ENCODE measurements at regions not wholly inside any gene's neighbourhood (a gene's known extent, or its start where the extent isn't known, plus 50 kb on each side); places are given as distances from the start of the nearest gene placed in this dataset.

DNA sequence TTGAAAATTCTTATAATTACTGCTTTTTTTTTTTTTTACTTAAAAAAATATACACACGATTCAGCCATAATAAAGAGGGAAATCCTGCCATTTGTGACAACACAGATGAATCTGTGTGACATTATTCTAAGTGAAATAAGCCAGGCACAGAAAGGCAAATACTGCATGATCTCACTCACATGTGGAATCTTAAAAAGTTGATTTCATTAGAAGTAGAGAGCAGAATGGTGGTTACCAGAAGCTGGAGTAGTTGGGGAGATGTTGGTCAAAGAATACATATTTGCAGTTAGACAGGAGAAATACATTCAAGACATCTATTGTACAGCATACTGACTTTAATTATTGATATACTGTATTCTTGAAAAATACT lies 116.2 kb downstream of the KLF12 start:
- POLR2A ChIA-PET, result no interaction called here
- ATAC-seq (no peak), DNase-seq (ENCODE audit: low read depth, low spot score) (no peak)
- Histone ChIP-seq H3K4me1 (ENCODE audit: control insufficient read depth in 1 of 2, insufficient read depth in 2 of 2, low read length in 2 of 2) (no peaks in the 10 kb centered on the region), H3K9me3 (ENCODE audit: control insufficient read depth in 1 of 2, insufficient read depth in 1 of 2, low read depth in 1 of 2, low read length in 2 of 2) (no peaks in the 10 kb centered on the region), H3K4me3 (replicated peaks in 1 of 2; ENCODE audit: low read depth in 1 of 2, low read length in 2 of 2) (no peak overlapping the region), H4K20me1 (ENCODE audit: insufficient read depth) (no peaks in the 10 kb centered on the region), H3K4me2 (ENCODE audit: low read length) (no peak overlapping the region), H3K36me3 (ENCODE audit: control insufficient read depth in 1 of 2, insufficient read depth in 2 of 2, low read length in 2 of 2) (no peaks in the 10 kb centered on the region), H3K79me2 (ENCODE audit: insufficient read depth, low read length) (no peaks in the 10 kb centered on the region), H3K27me3 (ENCODE audit: insufficient read depth, low read length) (no peaks in the 10 kb centered on the region), H2AFZ (ENCODE audit: low read depth, low read length, poor library complexity, severe bottlenecking) (no peak overlapping the region), H3K9ac (ENCODE audit: low read length) (no peak overlapping the region), H3K27ac (ENCODE audit: low read depth, low read length) (no peak overlapping the region), H3K9me2 (ENCODE audit: insufficient read depth) (no peaks in the 10 kb centered on the region)
- RAD21 ChIA-PET (ENCODE audit: low non-redundant PET in 1 of 2, low total read pairs in 2 of 2, uncharacterized antibody in 2 of 2, unreplicated experiment in 2 of 2), result no interaction called here
- BruUV-seq (replicated peaks), result no TSS peak
- intact Hi-C loops (cut with micrococcal nuclease), result no loop called here
- TF ChIP-seq CBX3 (IDR thresholded peaks at IDR 0.05; ENCODE audit: low read depth) (no peak), SRF (IDR thresholded peaks at IDR 0.05; ENCODE audit: low read depth) (no peak), EGR1 (IDR thresholded peaks at IDR 0.05; ENCODE audit: low read depth) (no peak), EZH2 (IDR thresholded peaks at IDR 0.05) (no peak), TCF7L2 (IDR thresholded peaks at IDR 0.05; ENCODE audit: borderline replicate concordance, extremely low read depth, insufficient read depth, insufficient read length) (no peak), EZH2phosphoT487 (IDR thresholded peaks at IDR 0.05; ENCODE audit: borderline replicate concordance) (no peak), FOSL1 (IDR thresholded peaks at IDR 0.05; ENCODE audit: low read depth) (no peak), YY1 (IDR thresholded peaks at IDR 0.05; ENCODE audit: extremely low read depth, insufficient replicate concordance, low read depth, low read length) (no peak), RAD21 (IDR thresholded peaks at IDR 0.05; ENCODE audit: low read depth) (no peak), POLR2A (IDR thresholded peaks at IDR 0.05; ENCODE audit: borderline replicate concordance, extremely low read depth, insufficient read depth, insufficient read length) (no peak), JUND (IDR thresholded peaks at IDR 0.05) (no peak), ELF1 (IDR thresholded peaks at IDR 0.05; ENCODE audit: borderline replicate concordance, low read depth) (no peak), ZFX (IDR thresholded peaks at IDR 0.05) (no peak), ZNF274 (IDR thresholded peaks at IDR 0.05; ENCODE audit: low read depth, low read length) (no peak)
- TF ChIP-seq, protein P1, sequence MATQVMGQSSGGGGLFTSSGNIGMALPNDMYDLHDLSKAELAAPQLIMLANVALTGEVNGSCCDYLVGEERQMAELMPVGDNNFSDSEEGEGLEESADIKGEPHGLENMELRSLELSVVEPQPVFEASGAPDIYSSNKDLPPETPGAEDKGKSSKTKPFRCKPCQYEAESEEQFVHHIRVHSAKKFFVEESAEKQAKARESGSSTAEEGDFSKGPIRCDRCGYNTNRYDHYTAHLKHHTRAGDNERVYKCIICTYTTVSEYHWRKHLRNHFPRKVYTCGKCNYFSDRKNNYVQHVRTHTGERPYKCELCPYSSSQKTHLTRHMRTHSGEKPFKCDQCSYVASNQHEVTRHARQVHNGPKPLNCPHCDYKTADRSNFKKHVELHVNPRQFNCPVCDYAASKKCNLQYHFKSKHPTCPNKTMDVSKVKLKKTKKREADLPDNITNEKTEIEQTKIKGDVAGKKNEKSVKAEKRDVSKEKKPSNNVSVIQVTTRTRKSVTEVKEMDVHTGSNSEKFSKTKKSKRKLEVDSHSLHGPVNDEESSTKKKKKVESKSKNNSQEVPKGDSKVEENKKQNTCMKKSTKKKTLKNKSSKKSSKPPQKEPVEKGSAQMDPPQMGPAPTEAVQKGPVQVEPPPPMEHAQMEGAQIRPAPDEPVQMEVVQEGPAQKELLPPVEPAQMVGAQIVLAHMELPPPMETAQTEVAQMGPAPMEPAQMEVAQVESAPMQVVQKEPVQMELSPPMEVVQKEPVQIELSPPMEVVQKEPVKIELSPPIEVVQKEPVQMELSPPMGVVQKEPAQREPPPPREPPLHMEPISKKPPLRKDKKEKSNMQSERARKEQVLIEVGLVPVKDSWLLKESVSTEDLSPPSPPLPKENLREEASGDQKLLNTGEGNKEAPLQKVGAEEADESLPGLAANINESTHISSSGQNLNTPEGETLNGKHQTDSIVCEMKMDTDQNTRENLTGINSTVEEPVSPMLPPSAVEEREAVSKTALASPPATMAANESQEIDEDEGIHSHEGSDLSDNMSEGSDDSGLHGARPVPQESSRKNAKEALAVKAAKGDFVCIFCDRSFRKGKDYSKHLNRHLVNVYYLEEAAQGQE (IDR thresholded peaks at IDR 0.05; ENCODE audit: low read depth), result no peak
- TF ChIP-seq, protein P2, sequence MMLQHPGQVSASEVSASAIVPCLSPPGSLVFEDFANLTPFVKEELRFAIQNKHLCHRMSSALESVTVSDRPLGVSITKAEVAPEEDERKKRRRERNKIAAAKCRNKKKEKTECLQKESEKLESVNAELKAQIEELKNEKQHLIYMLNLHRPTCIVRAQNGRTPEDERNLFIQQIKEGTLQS (IDR thresholded peaks at IDR 0.05), result no peak
- TF ChIP-seq, protein P3, sequence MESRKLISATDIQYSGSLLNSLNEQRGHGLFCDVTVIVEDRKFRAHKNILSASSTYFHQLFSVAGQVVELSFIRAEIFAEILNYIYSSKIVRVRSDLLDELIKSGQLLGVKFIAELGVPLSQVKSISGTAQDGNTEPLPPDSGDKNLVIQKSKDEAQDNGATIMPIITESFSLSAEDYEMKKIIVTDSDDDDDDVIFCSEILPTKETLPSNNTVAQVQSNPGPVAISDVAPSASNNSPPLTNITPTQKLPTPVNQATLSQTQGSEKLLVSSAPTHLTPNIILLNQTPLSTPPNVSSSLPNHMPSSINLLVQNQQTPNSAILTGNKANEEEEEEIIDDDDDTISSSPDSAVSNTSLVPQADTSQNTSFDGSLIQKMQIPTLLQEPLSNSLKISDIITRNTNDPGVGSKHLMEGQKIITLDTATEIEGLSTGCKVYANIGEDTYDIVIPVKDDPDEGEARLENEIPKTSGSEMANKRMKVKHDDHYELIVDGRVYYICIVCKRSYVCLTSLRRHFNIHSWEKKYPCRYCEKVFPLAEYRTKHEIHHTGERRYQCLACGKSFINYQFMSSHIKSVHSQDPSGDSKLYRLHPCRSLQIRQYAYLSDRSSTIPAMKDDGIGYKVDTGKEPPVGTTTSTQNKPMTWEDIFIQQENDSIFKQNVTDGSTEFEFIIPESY (IDR thresholded peaks at IDR 0.05; ENCODE audit: extremely low read depth, insufficient replicate concordance, low read length), result no peak
- TF ChIP-seq, protein P4, sequence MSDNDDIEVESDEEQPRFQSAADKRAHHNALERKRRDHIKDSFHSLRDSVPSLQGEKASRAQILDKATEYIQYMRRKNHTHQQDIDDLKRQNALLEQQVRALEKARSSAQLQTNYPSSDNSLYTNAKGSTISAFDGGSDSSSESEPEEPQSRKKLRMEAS (IDR thresholded peaks at IDR 0.05), result no peak
- CTCF ChIA-PET, result no interaction called here

All from HCT116 (cell line).